Spleen (tissue), 11 donors: ENCODE measurements at regions not wholly inside any gene's neighbourhood (a gene's known extent, or its start where the extent isn't known, plus 50 kb on each side); places are given as distances from the start of the nearest gene placed in this dataset.

Experiments
- DNase-seq: peaks from one replicate; pipeline ENCODE4 v3.0.0-alpha.2; 2020
- H3K27ac ChIP-seq, 8 donors: fragments of 200-600 bp; sonication (generic) in 7 of 8; 1 replicate in 4 of 8; 2 replicates in 4 of 8; pipeline versions ENCODE4 v1.5.0 to v1.8.0; 2016 to 2021; ENCODE audit warnings: inconsistent platforms in 4 of 8, mild to moderate bottlenecking in 4 of 8, moderate library complexity in 1 of 8
- H3K27me3 ChIP-seq, 7 donors: fragments of 200-600 bp; sonication (generic) in 6 of 7; replicated peaks in 1 of 7; 1 replicate in 4 of 7; 2 replicates in 3 of 7; pipeline versions ENCODE4 v1.5.0 to v1.8.0; 2016 to 2021; ENCODE audit warnings: inconsistent platforms in 3 of 7, mild to moderate bottlenecking in 1 of 7
- H3K36me3 ChIP-seq, 6 donors: fragments of 200-600 bp; sonication (generic) in 5 of 6; 1 replicate in 4 of 6; 2 replicates in 2 of 6; pipeline versions ENCODE4 v1.5.0 to v1.8.0; 2016 to 2021; ENCODE audit warnings: inconsistent platforms in 2 of 6
- H3K4me1 ChIP-seq, 6 donors: fragments of 200-600 bp; sonication (generic) in 5 of 6; 1 replicate in 3 of 6; 2 replicates in 3 of 6; pipeline versions ENCODE4 v1.5.0 to v1.8.0; 2016 to 2021; ENCODE audit warnings: inconsistent platforms in 3 of 6
- H3K4me3 ChIP-seq, 8 donors: fragments of 200-600 bp; sonication (generic) in 7 of 8; 1 replicate in 4 of 8; 2 replicates in 4 of 8; pipeline versions ENCODE4 v1.5.0 to v1.8.0; 2016 to 2021; ENCODE audit warnings: inconsistent platforms in 4 of 8, mild to moderate bottlenecking in 4 of 8, moderate library complexity in 2 of 8
- H3K9me3 ChIP-seq, 8 donors: fragments of 200-600 bp; sonication (generic) in 7 of 8; 1 replicate in 4 of 8; 2 replicates in 4 of 8; pipeline versions ENCODE4 v1.5.0 to v1.8.0; 2016 to 2021; ENCODE audit warnings: inconsistent platforms in 4 of 8
- POLR2A ChIP-seq, 3 donors: fragments of 450-650 bp; IDR thresholded peaks; one replicate each; pipeline ENCODE4 v1.5.1; 2017; ENCODE audit warnings: antibody characterized with exemption in 3 of 3, mild to moderate bottlenecking in 1 of 3
- POLR2AphosphoS5 ChIP-seq, 3 donors: sonication (generic); formaldehyde crosslinking; IDR thresholded peaks; one replicate each; pipeline ENCODE4 v1.5.1; 2017; ENCODE audit warnings: antibody characterized with exemption in 3 of 3
- WGBS, 5 donors: extraction: QIAGEN DNeasy Blood & Tissue Kit in 3 of 5; methylation state at CpG; one replicate each; pipeline versions ENCODE4 v1.1.5 to v1.1.7; 2013 to 2018; 5-methylcytosine and 5-hydroxymethylcytosine counted together
- intact Hi-C: fragments of 100-400 bp; cut with DNase I; formaldehyde crosslinking; loops from one replicate; pipeline ENCODE4 v1.15.0; 2023; ENCODE audit warnings: low total_unique reads
- TF ChIP-seq, protein P1 (sequence below), 11 experiments: fragments of 200-600 bp in 7 of 11; fragments of 450-650 bp in 4 of 11; sonication (generic) in 4 of 11; IDR thresholded peaks in 8 of 11; conservative IDR thresholded peaks in 3 of 11; 1 replicate in 7 of 11; 2 replicates in 4 of 11; pipeline versions ENCODE4 v1.4.0 to v1.8.0; 2016 to 2021; ENCODE audit warnings: antibody characterized with exemption in 11 of 11, inconsistent platforms in 4 of 11, mild to moderate bottlenecking in 1 of 11
- donor health status: healthy with polysubstance abuse.
- donor health status: DM: no; HTN: no; CAD: no; lungs with moderate emphysema.
- donor health status: DM: no; HTN: no; CAD: no.
- donor health status: Bipolar disorder and iron deficiency.
- donor health status: healthy.
- donor health status: DM: no; HTN: no; CAD: no.
- donor health status: DM: yes; HTN: yes; CAD: no.

GRCh38 chr12:46884362-46884761, 58.6 kb upstream of the SLC38A4 start:
- intact Hi-C loops: no loop called here
- DNase-seq: no peak
- TF ChIP-seq, protein P1, sequence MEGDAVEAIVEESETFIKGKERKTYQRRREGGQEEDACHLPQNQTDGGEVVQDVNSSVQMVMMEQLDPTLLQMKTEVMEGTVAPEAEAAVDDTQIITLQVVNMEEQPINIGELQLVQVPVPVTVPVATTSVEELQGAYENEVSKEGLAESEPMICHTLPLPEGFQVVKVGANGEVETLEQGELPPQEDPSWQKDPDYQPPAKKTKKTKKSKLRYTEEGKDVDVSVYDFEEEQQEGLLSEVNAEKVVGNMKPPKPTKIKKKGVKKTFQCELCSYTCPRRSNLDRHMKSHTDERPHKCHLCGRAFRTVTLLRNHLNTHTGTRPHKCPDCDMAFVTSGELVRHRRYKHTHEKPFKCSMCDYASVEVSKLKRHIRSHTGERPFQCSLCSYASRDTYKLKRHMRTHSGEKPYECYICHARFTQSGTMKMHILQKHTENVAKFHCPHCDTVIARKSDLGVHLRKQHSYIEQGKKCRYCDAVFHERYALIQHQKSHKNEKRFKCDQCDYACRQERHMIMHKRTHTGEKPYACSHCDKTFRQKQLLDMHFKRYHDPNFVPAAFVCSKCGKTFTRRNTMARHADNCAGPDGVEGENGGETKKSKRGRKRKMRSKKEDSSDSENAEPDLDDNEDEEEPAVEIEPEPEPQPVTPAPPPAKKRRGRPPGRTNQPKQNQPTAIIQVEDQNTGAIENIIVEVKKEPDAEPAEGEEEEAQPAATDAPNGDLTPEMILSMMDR (IDR thresholded peaks at IDR 0.05 in 8 of 11, conservative IDR thresholded peaks at IDR 0.05 in 3 of 11): no peak
- TF ChIP-seq POLR2A (IDR thresholded peaks at IDR 0.05): no peak
- TF ChIP-seq POLR2AphosphoS5 (IDR thresholded peaks at IDR 0.05): no peak

DNA sequence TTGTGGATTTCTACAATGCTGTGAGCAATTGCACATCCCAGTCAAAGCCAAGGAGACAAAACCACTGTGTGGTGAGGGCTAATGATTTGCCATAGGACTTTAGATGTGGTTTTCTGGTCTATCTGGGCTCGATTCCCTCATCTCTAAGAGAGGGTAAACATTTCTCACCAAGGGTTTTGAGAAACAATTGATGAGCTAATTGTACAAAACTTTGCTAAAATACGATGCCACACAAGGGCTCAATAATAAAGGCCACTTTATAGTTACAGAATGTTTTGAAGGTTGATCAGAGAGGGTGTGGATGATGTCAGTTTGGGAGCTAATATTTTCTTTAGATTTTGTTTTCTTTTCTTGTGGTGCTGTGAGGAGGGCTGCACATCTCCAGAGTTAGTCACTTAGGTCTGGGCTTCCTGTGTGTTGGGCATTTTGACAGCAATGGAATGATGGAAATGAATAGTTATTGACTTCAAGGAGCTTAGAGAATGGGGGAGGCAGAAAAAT, 60.8 kb upstream of the SLC38A4 start:
- Histone ChIP-seq H3K4me1 (no peaks in the 10 kb centered on the region), H3K27ac (no peak overlapping the region), H3K27me3 (peaks cover 0 to 1% (median 0%) of the 10 kb centered on the region in 7 donors), H3K4me3 (no peak overlapping the region), H3K9me3 (no peaks in the 10 kb centered on the region), H3K36me3 (no peaks in the 10 kb centered on the region)
- WGBS, 5 donors: 59 to 66% (median 66%) methylated on average over 2 of the region's 2 CpGs
- DNase-seq: no peak
- no peak for TF ChIP-seq POLR2A (IDR thresholded peaks at IDR 0.05)
- TF ChIP-seq POLR2AphosphoS5 (IDR thresholded peaks at IDR 0.05): no peak
- TF ChIP-seq, protein P1 (IDR thresholded peaks at IDR 0.05 in 8 of 11, conservative IDR thresholded peaks at IDR 0.05 in 3 of 11): no peak
- intact Hi-C loops: no loop called here

More at GRCh38 chr12:46884362-46884761, 58.6 kb upstream of the SLC38A4 start:
- H3K27me3 ChIP-seq: no peaks in the 10 kb centered on the region
- no peaks in the 10 kb centered on the region for H3K36me3 ChIP-seq
- H3K4me1 ChIP-seq: no peaks in the 10 kb centered on the region
- H3K27ac ChIP-seq: no peak overlapping the region
- no peak overlapping the region for H3K4me3 ChIP-seq
- no peaks in the 10 kb centered on the region for H3K9me3 ChIP-seq

DNA sequence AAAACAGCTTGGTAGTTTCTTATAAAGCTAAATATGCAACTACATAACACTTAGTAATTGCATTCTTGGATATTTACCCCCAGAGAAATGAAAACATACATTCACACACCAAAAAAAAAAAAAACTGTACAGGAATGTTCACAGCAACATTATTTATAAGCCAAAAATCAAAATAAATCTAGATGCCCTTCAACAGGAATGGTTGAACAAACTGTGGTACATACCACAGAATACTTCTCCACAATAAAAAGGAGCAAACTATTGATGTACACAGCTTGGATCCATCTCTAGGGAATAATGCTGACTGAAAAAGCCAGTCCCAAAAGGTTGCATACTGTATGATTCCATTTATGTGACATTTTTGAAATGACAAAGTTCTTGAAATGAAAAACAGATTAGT, 62.1 kb upstream of the SLC38A4 start:
- Histone ChIP-seq H3K4me1 (no peaks in the 10 kb centered on the region), H3K27me3 (peaks cover 0 to 8% (median 0%) of the 10 kb centered on the region in 7 donors), H3K4me3 (no peak overlapping the region), H3K9me3 (no peaks in the 10 kb centered on the region), H3K27ac (no peak overlapping the region), H3K36me3 (no peaks in the 10 kb centered on the region)
- no peak for DNase-seq
- TF ChIP-seq POLR2A (IDR thresholded peaks at IDR 0.05) (no peak), POLR2AphosphoS5 (IDR thresholded peaks at IDR 0.05) (no peak)
- TF ChIP-seq, protein P1 (IDR thresholded peaks at IDR 0.05 in 8 of 11, conservative IDR thresholded peaks at IDR 0.05 in 3 of 11): no peak
- intact Hi-C loops: no loop called here

- Histone ChIP-seq H3K9me3 (no peaks in the 10 kb centered on the region), H3K4me3 (no peak overlapping the region), H3K27me3 (peaks cover 0 to 8% (median 0%) of the 10 kb centered on the region in 7 donors), H3K36me3 (no peaks in the 10 kb centered on the region), H3K27ac (no peak overlapping the region), H3K4me1 (no peaks in the 10 kb centered on the region)
- WGBS, 5 donors: 65 to 89% (median 85%) methylated on average over 3 of the region's 3 CpGs
- no peak for DNase-seq
- TF ChIP-seq POLR2A (IDR thresholded peaks at IDR 0.05): no peak
- TF ChIP-seq POLR2AphosphoS5 (IDR thresholded peaks at IDR 0.05): no peak
- TF ChIP-seq, protein P1 (IDR thresholded peaks at IDR 0.05 in 8 of 11, conservative IDR thresholded peaks at IDR 0.05 in 3 of 11): no peak
- intact Hi-C loops: no loop called here
Observed at GRCh38 chr12:46888568-46888967, 62.8 kb upstream of the SLC38A4 start.
